ENCODE measurements at regions not wholly inside any gene's neighbourhood (a gene's known extent, or its start where the extent isn't known, plus 50 kb on each side); places are given as distances from the start of the nearest gene placed in this dataset.
"Not testable (repeated sequence)": the region's sequence is repeated elsewhere in the genome, so short reads cannot be mapped to it uniquely, and the experiment has no call there.

GRCh38 chrX:144202726-144203125, 318.9 kb downstream of the UBE2NL start:
- DNase-seq = not testable (repeated sequence)

DNA sequence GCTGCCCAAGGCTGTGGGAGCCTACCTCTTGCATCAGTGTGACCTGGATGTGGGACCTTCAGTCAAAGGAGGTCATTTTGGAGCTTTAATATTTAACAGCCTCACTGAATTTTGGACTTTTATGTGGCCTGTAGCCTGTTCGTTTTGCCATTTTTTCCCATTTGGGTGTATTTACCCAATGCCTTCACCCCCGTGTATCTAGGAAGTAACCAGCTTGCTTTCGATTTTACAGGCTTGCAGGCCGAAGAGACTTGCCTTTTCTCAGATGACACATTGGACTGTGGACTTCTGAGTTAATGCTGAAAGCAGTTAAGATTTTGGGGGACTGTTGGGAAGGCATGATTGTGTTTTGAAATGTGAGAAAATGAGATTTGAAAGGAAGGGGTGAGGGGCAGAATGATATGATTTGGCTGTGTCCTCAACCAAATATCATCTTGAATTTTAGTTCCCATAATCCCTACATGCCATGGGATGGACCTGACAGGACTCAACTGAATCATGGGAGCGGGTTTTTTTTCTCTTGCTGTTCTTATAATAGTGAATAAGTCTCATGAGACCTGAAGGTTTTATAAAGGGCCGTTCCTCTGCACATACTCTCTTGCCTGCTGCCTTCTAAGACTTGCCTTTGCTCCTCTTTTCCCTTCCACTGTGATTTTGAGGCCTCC, 324.6 kb downstream of the UBE2NL start:
- DNase-seq = not testable (repeated sequence)

GRCh38 chrX:144214651-144215050, 330.8 kb downstream of the UBE2NL start:
- no peak for DNase-seq

DNA sequence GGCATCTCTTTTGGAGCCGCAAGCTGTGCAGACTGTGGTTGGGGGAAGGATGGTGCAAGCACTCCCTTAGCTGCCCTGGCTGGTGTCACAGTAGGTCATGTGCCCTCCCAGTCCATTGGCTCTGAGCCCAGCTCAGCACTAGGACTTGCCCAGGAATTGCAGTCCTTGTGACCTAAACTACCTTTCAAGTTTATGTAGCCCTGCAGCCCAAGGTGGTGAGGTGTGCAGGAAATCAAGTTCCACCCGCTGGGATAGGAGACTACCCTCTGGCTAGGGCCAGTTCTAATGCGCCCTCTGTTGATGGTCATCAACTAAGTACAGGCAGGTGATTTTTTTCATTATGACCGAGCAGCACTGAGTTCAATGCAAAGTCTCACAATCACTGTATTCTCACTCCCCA, 335.2 kb downstream of the UBE2NL start:
- DNase-seq = peak; percentile 1

DNA sequence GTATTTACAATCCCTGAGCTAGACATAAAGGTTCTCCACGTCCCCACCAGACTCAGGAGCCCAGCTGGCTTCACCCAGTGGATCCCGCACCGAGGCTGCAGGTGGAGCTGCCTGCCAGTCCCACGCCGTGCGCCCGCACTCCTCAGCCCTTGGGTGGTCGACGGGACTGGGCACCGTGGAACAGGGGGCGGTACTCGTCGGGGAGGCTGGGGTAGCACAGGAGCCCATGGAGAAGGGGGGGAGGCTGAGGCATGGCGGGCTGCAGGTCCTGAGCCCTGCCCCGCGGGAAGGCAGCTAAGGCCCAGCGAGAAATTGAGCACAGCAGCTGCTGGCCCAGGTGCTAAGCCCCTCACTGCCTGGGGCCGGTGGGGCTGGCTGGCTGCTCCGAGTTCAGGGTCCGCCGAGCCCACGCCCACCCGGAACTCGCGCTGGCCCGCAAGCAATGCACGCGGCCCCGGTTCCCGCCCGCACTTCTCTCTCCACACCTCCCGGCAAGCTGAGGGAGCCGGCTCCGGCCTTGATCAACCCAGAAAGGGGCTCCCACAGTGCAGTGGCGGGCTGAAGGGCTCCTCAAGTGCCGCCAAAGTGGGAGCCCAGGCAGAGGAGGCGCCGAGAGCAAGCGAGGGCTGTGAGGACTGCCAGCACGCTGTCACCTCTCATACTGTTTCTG, 347.4 kb downstream of the UBE2NL start:
- not testable (repeated sequence) for DNase-seq

DNA sequence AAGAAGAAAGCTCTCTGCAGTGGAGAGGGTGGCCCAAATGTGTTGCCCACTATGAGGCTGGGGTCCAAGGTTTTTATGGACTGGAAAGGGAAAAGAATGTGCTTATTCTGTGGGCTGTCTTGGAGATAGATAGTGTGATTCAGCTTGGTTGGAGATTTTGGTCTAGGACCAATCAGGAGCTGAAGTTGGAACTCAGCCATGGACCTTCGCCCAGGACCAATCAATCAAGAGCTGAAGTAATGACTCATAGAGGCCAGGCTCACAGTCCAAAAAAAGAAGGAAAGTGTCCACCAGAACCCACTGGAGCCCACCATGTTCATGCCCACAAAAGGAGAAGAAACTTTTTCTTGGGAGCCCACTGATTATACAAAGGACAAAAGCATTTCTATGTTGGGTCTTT, 369.5 kb downstream of the UBE2NL start:
- no peak for DNase-seq

DNA sequence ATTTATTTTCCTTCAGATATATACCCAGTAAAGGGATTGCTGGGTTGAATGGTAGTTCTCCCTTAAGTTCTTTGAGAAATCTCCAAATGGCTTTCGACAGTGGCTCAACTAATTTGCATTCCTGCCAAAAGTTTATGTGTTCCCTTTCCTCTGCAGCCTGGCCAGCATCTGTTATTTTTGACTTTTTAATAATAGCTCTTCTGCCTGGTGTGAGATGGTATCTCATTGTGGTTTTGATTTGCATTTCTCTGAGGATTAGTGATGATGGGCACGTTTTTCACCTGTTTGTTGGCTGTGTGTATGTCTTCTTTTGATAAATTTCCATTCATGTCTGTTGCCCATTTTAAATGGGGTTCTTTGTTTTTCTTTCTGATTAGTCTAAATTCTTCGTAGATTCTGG, 375.2 kb downstream of the UBE2NL start:
- no peak for DNase-seq

DNA sequence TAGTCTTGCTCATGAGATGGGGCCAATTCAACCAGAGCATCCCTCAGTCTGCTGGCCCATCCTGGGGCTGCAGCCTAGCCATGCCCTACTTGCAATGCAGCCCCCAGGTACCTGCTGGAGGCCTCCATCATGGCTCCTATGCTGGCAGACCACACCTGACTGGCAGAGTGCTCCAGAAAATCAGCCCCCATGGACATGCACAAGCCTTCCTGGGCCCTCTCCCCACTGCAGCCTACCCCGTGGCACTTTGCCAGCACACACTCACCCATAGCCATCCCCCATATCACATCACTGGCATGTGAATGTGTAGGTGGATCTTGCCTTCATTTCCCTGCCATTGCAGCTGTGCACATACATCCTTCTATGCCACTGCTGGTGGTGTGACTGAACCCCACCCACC, 381.8 kb downstream of the UBE2NL start:
- DNase-seq = no peak

DNA sequence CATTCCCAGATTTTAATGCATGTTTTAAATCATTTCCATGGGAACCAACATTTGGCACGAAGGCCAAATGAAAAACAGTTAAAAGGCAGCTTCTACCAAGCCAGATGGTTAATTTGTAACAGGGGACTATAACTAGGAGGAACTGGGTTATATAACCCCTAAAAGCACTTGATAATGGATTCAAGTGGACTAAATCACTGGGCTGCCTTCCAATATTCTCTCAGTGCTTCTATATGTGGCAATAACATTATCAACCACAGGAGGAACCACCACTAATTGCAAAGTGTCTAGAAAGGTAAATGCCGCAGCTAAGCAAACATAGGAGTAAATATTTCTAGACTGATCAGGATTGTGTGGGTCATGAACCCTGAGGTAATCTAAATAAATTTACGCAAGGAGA, 391.5 kb downstream of the UBE2NL start:
- peak; percentile 86 for DNase-seq

GRCh38 chrX:144275843-144276242, 392.0 kb downstream of the UBE2NL start:
- DNase-seq = no peak

- no peak for DNase-seq
Measured at GRCh38 chrX:144293229-144293628, 409.4 kb downstream of the UBE2NL start.

GRCh38 chrX:144295921-144296320, 412.1 kb downstream of the UBE2NL start:
- DNase-seq = no peak

- no peak for DNase-seq
Measured at GRCh38 chrX:144297221-144297620, 413.4 kb downstream of the UBE2NL start.

GRCh38 chrX:144327495-144327894, 443.6 kb downstream of the UBE2NL start:
- DNase-seq = no peak

GRCh38 chrX:144333429-144333828, 449.6 kb downstream of the UBE2NL start:
- DNase-seq = no peak

GRCh38 chrX:144334577-144334976, 450.7 kb downstream of the UBE2NL start:
- no peak for DNase-seq

DNA sequence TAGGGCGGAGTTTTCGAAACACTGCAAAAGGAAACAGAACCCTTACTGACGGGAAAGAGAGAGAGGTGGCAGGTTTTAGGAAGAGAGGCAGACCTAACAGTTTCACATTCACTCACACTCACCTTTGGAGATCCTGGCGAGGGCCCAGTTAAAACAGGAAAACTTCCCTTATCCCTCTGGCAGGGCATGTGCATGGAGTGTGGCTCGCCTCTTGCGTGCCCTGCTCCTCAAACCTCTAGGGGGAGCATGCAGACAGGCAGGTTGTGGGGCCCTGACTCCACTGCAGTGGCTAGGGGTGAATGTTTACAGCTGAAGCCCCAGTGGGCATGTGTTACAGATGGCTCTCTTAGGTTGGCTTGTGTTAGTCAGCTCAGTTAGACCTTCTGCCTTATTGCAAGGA, 451.5 kb downstream of the UBE2NL start:
- DNase-seq = no peak

DNA sequence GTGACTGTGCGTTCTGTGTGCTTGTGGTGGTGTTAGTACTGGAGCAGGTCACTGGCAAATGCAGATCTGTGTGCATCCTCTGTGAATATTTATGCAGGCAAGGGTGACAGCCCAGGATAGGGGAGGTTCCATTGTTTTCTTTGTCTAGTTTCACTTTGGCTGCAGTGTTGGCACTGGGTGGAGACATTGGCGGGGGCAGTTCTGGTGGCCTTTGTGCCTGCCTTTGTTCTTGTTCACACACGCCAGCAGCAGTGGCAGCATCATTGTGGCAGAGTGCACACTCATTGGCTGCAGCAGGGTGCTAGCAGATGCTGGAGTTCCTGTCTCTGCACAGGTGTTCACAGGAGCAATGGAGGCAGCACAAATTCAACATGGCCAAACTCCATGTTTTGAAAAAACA, 495.3 kb downstream of the UBE2NL start:
- DNase-seq = peak; percentile 18

- DNase-seq = no peak
Measured at GRCh38 chrX:144388738-144389137, 504.9 kb downstream of the UBE2NL start.
